ENCODE measurements at regions not wholly inside any gene's neighbourhood (a gene's known extent, or its start where the extent isn't known, plus 50 kb on each side); places are given as distances from the start of the nearest gene placed in this dataset.

DNA sequence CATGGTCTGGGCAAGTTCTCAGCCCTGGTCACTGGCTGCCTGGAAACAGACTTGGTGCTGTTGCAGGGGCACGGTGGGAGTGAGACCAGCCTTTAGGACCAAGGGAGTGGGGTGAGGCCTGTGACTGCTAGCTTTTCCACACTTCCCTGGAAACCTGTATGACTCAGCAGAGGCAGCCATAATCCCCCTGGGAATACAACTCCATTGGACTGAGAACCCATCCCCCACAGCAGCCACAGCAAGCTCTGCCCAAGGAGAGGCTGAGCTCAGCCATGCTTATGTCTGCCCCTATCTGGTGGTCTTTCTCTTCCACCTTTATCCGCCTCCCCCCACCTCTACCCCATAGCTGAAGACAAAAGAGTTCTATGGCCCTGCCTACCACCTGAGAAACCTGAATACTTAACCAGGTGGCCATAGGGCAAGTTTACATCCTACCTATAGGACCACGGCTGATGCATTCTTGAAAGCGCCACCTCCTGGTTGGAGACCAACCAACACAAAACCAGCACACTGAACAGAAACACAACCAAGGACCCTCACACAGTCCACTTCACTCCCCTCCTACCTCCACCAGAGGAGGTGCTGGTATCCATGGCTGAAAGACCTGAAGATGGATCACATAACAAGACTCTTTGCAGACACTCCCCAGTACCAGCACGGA is 816.2 kb upstream of the SOX9 start:
- Histone ChIP-seq H3K79me2 (ENCODE audit: control insufficient read depth, insufficient read depth, low read length) (no peaks in the 10 kb centered on the region), H3K27ac (ENCODE audit: insufficient read depth, low read depth, low read length) (no peak overlapping the region), H3K9ac (replicated peaks; ENCODE audit: extremely low read depth, insufficient read depth, low read length) (no peak overlapping the region), H3K4me3 (replicated peaks in 1 of 3; ENCODE audit: insufficient read depth in 1 of 3, low read depth in 1 of 3, low read length in 3 of 3) (no peak overlapping the region), H3K4me1 (ENCODE audit: control insufficient read depth, extremely low read depth, insufficient read depth, low read length) (no peaks in the 10 kb centered on the region), H3K4me2 (ENCODE audit: insufficient read depth, low read length) (no peak overlapping the region), H3K27me3 (ENCODE audit: control insufficient read depth in 2 of 2, insufficient read depth in 2 of 2, low read length in 2 of 2) (no peaks in the 10 kb centered on the region), H2AFZ (ENCODE audit: low read depth, low read length) (no peak overlapping the region), H3K9me3 (replicated peaks; ENCODE audit: control insufficient read depth, insufficient read depth, low read length) (peaks cover 7% of the 10 kb centered on the region), H3K36me3 (ENCODE audit: control insufficient read depth in 2 of 2, extremely low read depth in 1 of 2, insufficient read depth in 2 of 2, low read length in 2 of 2) (no peaks in the 10 kb centered on the region), H3K9me1 (replicated peaks; ENCODE audit: control insufficient read depth, extremely low read depth, insufficient read depth, low read length) (no peaks in the 10 kb centered on the region), H4K20me1 (replicated peaks; ENCODE audit: control insufficient read depth, extremely low read depth, insufficient read depth, low read length) (no peaks in the 10 kb centered on the region)
- ChIA-PET CTCF (no interaction called here), POLR2A (no interaction called here)
- dilution Hi-C loops (cut with MboI; ENCODE audit: extremely low pct_ligation_motif_present, low sequenced_read_pairs), result no loop called here
- intact Hi-C loops (cut with micrococcal nuclease), result no loop called here
- BruUV-seq (replicated peaks), result no TSS peak
- no peak for DNase-seq (ENCODE audit: low read depth, low spot score)
- no peak for FAIRE-seq
- no peak for TF ChIP-seq EZH2 (IDR thresholded peaks at IDR 0.05; ENCODE audit: borderline replicate concordance, low read depth, low read length, severe bottlenecking)
- TF ChIP-seq, protein P1, sequence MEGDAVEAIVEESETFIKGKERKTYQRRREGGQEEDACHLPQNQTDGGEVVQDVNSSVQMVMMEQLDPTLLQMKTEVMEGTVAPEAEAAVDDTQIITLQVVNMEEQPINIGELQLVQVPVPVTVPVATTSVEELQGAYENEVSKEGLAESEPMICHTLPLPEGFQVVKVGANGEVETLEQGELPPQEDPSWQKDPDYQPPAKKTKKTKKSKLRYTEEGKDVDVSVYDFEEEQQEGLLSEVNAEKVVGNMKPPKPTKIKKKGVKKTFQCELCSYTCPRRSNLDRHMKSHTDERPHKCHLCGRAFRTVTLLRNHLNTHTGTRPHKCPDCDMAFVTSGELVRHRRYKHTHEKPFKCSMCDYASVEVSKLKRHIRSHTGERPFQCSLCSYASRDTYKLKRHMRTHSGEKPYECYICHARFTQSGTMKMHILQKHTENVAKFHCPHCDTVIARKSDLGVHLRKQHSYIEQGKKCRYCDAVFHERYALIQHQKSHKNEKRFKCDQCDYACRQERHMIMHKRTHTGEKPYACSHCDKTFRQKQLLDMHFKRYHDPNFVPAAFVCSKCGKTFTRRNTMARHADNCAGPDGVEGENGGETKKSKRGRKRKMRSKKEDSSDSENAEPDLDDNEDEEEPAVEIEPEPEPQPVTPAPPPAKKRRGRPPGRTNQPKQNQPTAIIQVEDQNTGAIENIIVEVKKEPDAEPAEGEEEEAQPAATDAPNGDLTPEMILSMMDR (IDR thresholded peaks at IDR 0.05; ENCODE audit: extremely low read depth in 1 of 2, insufficient read depth in 1 of 2, low read depth in 1 of 2, low read length in 2 of 2), result no peak
- no peak for TF ChIP-seq MYC (IDR thresholded peaks at IDR 0.05; ENCODE audit: low read depth, low read length)
- TF ChIP-seq, protein P2, sequence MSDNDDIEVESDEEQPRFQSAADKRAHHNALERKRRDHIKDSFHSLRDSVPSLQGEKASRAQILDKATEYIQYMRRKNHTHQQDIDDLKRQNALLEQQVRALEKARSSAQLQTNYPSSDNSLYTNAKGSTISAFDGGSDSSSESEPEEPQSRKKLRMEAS (IDR thresholded peaks at IDR 0.05; ENCODE audit: insufficient read depth, insufficient read length), result no peak
- TF ChIP-seq GATA2 (IDR thresholded peaks at IDR 0.05; ENCODE audit: insufficient read depth, insufficient read length, low read depth, low read length), result no peak
- no peak for TF ChIP-seq POLR2A (IDR thresholded peaks at IDR 0.05; ENCODE audit: low read depth, low read length)
- TF ChIP-seq FOS (IDR thresholded peaks at IDR 0.05; ENCODE audit: borderline replicate concordance, insufficient read depth, low read length), result no peak
- TF ChIP-seq POLR2AphosphoS5 (IDR thresholded peaks at IDR 0.05; ENCODE audit: insufficient read depth, low read depth, low read length), result no peak
- no peak for TF ChIP-seq JUN (IDR thresholded peaks at IDR 0.05; ENCODE audit: borderline replicate concordance, insufficient read depth, insufficient read length, low read depth)

All from endothelial cell of umbilical vein (primary cell).